HepG2 (cell line): ENCODE measurements at regions not wholly inside any gene's neighbourhood (a gene's known extent, or its start where the extent isn't known, plus 50 kb on each side); places are given as distances from the start of the nearest gene placed in this dataset.

Experiments used
- ATAC-seq: fragments of 200-7000 bp; cut with Tn5 transposase; 3 replicates; pipeline ENCODE4 v1.9.1; 2020; ENCODE audit warnings: mild to moderate bottlenecking, moderate library complexity
- BruUV-seq: library from RNA; stranded (reverse); fragments of 400-500 nt; replicated peaks from 2 replicates; lab custom pipeline; 2021; lab: Mats Ljungman, UMichigan
- CTCF ChIA-PET: fragments of 300-600 bp; formaldehyde crosslinking; extraction: SDS; loops from one replicate; lab custom pipeline; 2021; ENCODE audit warnings: low total read pairs, inconsistent platforms, low intra/inter-chr PET ratio; lab: Yijun Ruan, JAX
- POLR2A ChIA-PET: fragments of 350-600 bp; sonication (Branson Sonifier 250); formaldehyde crosslinking; loops from one replicate; lab custom pipeline; 2020; ENCODE audit warnings: antibody characterized with exemption, inconsistent platforms; lab: Yijun Ruan, JAX
- DNase-seq: peaks from one replicate; pipeline ENCODE4 v3.0.0-alpha.2; 2015; ENCODE audit warnings: low spot score
- FAIRE-seq: peaks from 3 replicates; lab custom pipeline; 2011; peaks lifted over from hg19 to GRCh38; lab: Jason Lieb, UNC
- H2AFZ ChIP-seq: one replicate; pipeline ENCODE4 v1.6.1; 2011; ENCODE audit warnings: low read length, inconsistent platforms
- H3K27ac ChIP-seq: fragments of 300-600 bp; 3 replicates; pipeline ENCODE4 v1.8.0; 2011; ENCODE audit warnings: mixed run types, mild to moderate bottlenecking, mixed read lengths, low read length, inconsistent platforms; ENCODE audit not compliant: insufficient read depth; ENCODE audit errors: extremely low read length
- H3K27me3 ChIP-seq, 2 experiments: fragments of 200-600 bp in 1 of 2; 2 replicates in 1 of 2; 3 replicates in 1 of 2; pipeline versions ENCODE4 v1.6.0 to v1.8.0; 2011; ENCODE audit warnings: low read length in 2 of 2, mild to moderate bottlenecking in 2 of 2, moderate library complexity in 2 of 2, inconsistent platforms in 1 of 2; ENCODE audit not compliant: insufficient read depth in 2 of 2, control insufficient read depth in 1 of 2
- H3K36me3 ChIP-seq, 2 experiments: fragments of 200-600 bp in 1 of 2; replicated peaks in 1 of 2; 2 replicates in 1 of 2; 3 replicates in 1 of 2; pipeline versions ENCODE4 v1.5.1 to v1.8.0; 2011; ENCODE audit warnings: low read length in 2 of 2, inconsistent platforms in 1 of 2; ENCODE audit not compliant: insufficient read depth in 2 of 2, control insufficient read depth in 1 of 2
- H3K4me1 ChIP-seq: 2 replicates; pipeline ENCODE4 v1.5.1; 2012; ENCODE audit warnings: low read length, inconsistent platforms; ENCODE audit not compliant: insufficient read depth
- H3K4me2 ChIP-seq: 2 replicates; pipeline ENCODE4 v1.6.0; 2011; ENCODE audit warnings: low read depth, low read length, inconsistent platforms
- H3K4me3 ChIP-seq, 3 experiments: fragments of 200-600 bp in 1 of 3; sonication (generic), shearing (Covaris generic) in 1 of 3; replicated peaks in 1 of 3; 2 replicates each; pipeline ENCODE4 v1.5.1; 2011 to 2016; ENCODE audit warnings: low read length in 3 of 3, inconsistent platforms in 2 of 3, low read depth in 2 of 3, mild to moderate bottlenecking in 2 of 3, control low read depth in 1 of 3, mixed read lengths in 1 of 3; ENCODE audit not compliant: insufficient read depth in 1 of 3
- H3K79me2 ChIP-seq: one replicate; pipeline ENCODE4 v1.6.1; 2011; ENCODE audit warnings: low read length, inconsistent platforms; ENCODE audit not compliant: insufficient read depth
- H3K9ac ChIP-seq: 2 replicates; pipeline ENCODE4 v1.6.0; 2011; ENCODE audit warnings: mild to moderate bottlenecking, low read depth, low read length, inconsistent platforms; ENCODE audit not compliant: insufficient read depth
- H3K9me3 ChIP-seq: 2 replicates; pipeline ENCODE4 v1.5.1; 2012; ENCODE audit warnings: mild to moderate bottlenecking, low read length
- H4K20me1 ChIP-seq: 2 replicates; pipeline ENCODE4 v1.6.0; 2011; ENCODE audit warnings: inconsistent platforms, mild to moderate bottlenecking, low read length, moderate library complexity; ENCODE audit not compliant: insufficient read depth
- ARID2 ChIP-seq: sonication (generic); formaldehyde crosslinking; IDR thresholded peaks from 2 replicates; pipeline ENCODE4 v1.8.1; 2022; ENCODE audit warnings: mild to moderate bottlenecking, missing genetic modification reagents, borderline replicate concordance
- BRD4 ChIP-seq: sonication (generic); formaldehyde crosslinking; IDR thresholded peaks from 2 replicates; pipeline ENCODE4 v1.4.0; 2020; ENCODE audit warnings: missing genetic modification reagents
- FOXJ3 ChIP-seq: sonication (generic); formaldehyde crosslinking; IDR thresholded peaks from 2 replicates; pipeline ENCODE4 v1.4.0; 2020; ENCODE audit warnings: missing genetic modification reagents, mild to moderate bottlenecking, borderline replicate concordance
- KLF13 ChIP-seq: sonication (generic); formaldehyde crosslinking; IDR thresholded peaks from 2 replicates; pipeline ENCODE4 v1.4.0; 2020; ENCODE audit warnings: mild to moderate bottlenecking, missing genetic modification reagents
- NR2C2 ChIP-seq: sonication (generic); formaldehyde crosslinking; IDR thresholded peaks from 2 replicates; pipeline ENCODE4 v1.4.0; 2020; ENCODE audit warnings: missing genetic modification reagents, mild to moderate bottlenecking, moderate library complexity, borderline replicate concordance
- PCBP2 ChIP-seq: fragments of 200-400 bp; formaldehyde crosslinking; optimal IDR thresholded peaks from 2 replicates; pipeline ENCODE3; 2018; ENCODE audit warnings: low read length, low read depth; ENCODE audit not compliant: poor library complexity, severe bottlenecking
- RXRB ChIP-seq: IDR thresholded peaks from 2 replicates; pipeline ENCODE4 v1.6.1; 2016; ENCODE audit warnings: borderline replicate concordance, missing genetic modification reagents, missing compliant biosample characterization
- WGBS: methylation state at CpG from one replicate; pipeline ENCODE4 v1.1.6; 2017; ENCODE audit warnings: low lambda C conversion rate; 5-methylcytosine and 5-hydroxymethylcytosine counted together
- in situ Hi-C: cut with HindIII; loops from 2 replicates; pipeline ENCODE4 v1.10.0; 2017; ENCODE audit warnings: low pct_unique_long_range_greater_than_20kb; ENCODE audit not compliant: extremely low pct_ligation_motif_present
- intact Hi-C: fragments of 100-400 bp; cut with micrococcal nuclease; formaldehyde crosslinking; loops from one replicate; pipeline ENCODE4 v1.10.0; 2022; ENCODE audit not compliant: unreplicated experiment
- TF ChIP-seq, protein P1 (sequence below): sonication (generic); formaldehyde crosslinking; IDR thresholded peaks from 2 replicates; pipeline ENCODE4 v1.8.0; 2022; ENCODE audit warnings: missing genetic modification reagents, mild to moderate bottlenecking, borderline replicate concordance
- TF ChIP-seq, protein P2 (sequence below): fragments of 450-650 bp; IDR thresholded peaks from 2 replicates; pipeline ENCODE4 v1.6.1; 2017
- TF ChIP-seq, protein P3 (sequence below): sonication (generic); formaldehyde crosslinking; IDR thresholded peaks from 2 replicates; pipeline ENCODE4 v1.5.1; 2020; ENCODE audit warnings: mild to moderate bottlenecking, missing genetic modification reagents, borderline replicate concordance
- TF ChIP-seq, protein P4 (sequence below): sonication (generic); formaldehyde crosslinking; IDR thresholded peaks from 2 replicates; pipeline ENCODE4 v1.5.1; 2020; ENCODE audit warnings: mild to moderate bottlenecking, missing genetic modification reagents, moderate library complexity

DNA sequence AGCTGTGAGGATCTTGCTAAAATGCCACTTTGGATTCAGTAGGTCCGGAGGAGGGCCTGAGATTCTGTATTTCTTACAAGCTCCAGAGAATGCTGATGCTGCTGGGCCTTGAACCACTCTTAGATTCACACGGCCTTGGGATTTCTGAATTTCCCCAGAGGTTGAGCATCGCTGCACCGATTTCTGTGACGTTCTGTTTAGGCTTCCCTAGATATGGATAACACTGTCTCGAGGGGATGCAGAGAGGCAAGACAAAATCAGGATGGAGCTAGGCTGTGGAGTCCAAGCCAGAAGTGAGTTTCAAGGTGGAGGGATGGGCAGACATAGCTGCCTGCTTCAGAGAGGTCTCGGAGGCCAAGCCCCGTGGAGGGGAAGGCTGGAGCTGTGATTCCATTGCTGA lies 415.9 kb upstream of the PROX1 start:
- no TSS peak for BruUV-seq
- H3K27ac ChIP-seq: peak overlapping the region; percentile 90
- H3K9me3 ChIP-seq: peaks cover 5% of the 10 kb centered on the region; the same call in 1 of the 2 replicates
- no peaks in the 10 kb centered on the region for H3K27me3 ChIP-seq
- in situ Hi-C loops: no loop called here
- H3K4me2 ChIP-seq: peak overlapping the region; percentile 21
- H3K4me1 ChIP-seq: peaks cover 78% of the 10 kb centered on the region
- ChIA-PET POLR2A (interaction anchor here (1.1 to 2.8 kb wide), 9 partner anchors 10 to 551 kb away, joined by 3 to 13 read pairs (median 5); partner anchors contain the start of gene PROX1), CTCF (no interaction called here)
- H3K4me3 ChIP-seq: no peak overlapping the region
- no peak overlapping the region for H2AFZ ChIP-seq
- DNase-seq: no peak
- 96% methylated on average over 8 of the region's 8 CpGs for WGBS
- no peaks in the 10 kb centered on the region for H4K20me1 ChIP-seq
- no peaks in the 10 kb centered on the region for H3K79me2 ChIP-seq
- intact Hi-C loops: no loop called here
- no peak for ATAC-seq
- no peaks in the 10 kb centered on the region for H3K36me3 ChIP-seq
- FAIRE-seq: no peak
- peak overlapping the region; percentile 59 for H3K9ac ChIP-seq
- TF ChIP-seq, protein P1, sequence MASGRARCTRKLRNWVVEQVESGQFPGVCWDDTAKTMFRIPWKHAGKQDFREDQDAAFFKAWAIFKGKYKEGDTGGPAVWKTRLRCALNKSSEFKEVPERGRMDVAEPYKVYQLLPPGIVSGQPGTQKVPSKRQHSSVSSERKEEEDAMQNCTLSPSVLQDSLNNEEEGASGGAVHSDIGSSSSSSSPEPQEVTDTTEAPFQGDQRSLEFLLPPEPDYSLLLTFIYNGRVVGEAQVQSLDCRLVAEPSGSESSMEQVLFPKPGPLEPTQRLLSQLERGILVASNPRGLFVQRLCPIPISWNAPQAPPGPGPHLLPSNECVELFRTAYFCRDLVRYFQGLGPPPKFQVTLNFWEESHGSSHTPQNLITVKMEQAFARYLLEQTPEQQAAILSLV (CRISPR knock-in tag): 0 out of 2 replicates have a peak, but pooled peaks have one; percentile 39
- no peak for TF ChIP-seq RXRB (CRISPR knock-in tag)
- TF ChIP-seq, protein P2, sequence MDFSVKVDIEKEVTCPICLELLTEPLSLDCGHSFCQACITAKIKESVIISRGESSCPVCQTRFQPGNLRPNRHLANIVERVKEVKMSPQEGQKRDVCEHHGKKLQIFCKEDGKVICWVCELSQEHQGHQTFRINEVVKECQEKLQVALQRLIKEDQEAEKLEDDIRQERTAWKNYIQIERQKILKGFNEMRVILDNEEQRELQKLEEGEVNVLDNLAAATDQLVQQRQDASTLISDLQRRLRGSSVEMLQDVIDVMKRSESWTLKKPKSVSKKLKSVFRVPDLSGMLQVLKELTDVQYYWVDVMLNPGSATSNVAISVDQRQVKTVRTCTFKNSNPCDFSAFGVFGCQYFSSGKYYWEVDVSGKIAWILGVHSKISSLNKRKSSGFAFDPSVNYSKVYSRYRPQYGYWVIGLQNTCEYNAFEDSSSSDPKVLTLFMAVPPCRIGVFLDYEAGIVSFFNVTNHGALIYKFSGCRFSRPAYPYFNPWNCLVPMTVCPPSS: no peak
- TF ChIP-seq, protein P3, sequence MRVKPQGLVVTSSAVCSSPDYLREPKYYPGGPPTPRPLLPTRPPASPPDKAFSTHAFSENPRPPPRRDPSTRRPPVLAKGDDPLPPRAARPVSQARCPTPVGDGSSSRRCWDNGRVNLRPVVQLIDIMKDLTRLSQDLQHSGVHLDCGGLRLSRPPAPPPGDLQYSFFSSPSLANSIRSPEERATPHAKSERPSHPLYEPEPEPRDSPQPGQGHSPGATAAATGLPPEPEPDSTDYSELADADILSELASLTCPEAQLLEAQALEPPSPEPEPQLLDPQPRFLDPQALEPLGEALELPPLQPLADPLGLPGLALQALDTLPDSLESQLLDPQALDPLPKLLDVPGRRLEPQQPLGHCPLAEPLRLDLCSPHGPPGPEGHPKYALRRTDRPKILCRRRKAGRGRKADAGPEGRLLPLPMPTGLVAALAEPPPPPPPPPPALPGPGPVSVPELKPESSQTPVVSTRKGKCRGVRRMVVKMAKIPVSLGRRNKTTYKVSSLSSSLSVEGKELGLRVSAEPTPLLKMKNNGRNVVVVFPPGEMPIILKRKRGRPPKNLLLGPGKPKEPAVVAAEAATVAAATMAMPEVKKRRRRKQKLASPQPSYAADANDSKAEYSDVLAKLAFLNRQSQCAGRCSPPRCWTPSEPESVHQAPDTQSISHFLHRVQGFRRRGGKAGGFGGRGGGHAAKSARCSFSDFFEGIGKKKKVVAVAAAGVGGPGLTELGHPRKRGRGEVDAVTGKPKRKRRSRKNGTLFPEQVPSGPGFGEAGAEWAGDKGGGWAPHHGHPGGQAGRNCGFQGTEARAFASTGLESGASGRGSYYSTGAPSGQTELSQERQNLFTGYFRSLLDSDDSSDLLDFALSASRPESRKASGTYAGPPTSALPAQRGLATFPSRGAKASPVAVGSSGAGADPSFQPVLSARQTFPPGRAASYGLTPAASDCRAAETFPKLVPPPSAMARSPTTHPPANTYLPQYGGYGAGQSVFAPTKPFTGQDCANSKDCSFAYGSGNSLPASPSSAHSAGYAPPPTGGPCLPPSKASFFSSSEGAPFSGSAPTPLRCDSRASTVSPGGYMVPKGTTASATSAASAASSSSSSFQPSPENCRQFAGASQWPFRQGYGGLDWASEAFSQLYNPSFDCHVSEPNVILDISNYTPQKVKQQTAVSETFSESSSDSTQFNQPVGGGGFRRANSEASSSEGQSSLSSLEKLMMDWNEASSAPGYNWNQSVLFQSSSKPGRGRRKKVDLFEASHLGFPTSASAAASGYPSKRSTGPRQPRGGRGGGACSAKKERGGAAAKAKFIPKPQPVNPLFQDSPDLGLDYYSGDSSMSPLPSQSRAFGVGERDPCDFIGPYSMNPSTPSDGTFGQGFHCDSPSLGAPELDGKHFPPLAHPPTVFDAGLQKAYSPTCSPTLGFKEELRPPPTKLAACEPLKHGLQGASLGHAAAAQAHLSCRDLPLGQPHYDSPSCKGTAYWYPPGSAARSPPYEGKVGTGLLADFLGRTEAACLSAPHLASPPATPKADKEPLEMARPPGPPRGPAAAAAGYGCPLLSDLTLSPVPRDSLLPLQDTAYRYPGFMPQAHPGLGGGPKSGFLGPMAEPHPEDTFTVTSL (CRISPR knock-in tag): 0 out of 2 replicates have a peak, but pooled peaks have one; percentile 29
- TF ChIP-seq, protein P4, sequence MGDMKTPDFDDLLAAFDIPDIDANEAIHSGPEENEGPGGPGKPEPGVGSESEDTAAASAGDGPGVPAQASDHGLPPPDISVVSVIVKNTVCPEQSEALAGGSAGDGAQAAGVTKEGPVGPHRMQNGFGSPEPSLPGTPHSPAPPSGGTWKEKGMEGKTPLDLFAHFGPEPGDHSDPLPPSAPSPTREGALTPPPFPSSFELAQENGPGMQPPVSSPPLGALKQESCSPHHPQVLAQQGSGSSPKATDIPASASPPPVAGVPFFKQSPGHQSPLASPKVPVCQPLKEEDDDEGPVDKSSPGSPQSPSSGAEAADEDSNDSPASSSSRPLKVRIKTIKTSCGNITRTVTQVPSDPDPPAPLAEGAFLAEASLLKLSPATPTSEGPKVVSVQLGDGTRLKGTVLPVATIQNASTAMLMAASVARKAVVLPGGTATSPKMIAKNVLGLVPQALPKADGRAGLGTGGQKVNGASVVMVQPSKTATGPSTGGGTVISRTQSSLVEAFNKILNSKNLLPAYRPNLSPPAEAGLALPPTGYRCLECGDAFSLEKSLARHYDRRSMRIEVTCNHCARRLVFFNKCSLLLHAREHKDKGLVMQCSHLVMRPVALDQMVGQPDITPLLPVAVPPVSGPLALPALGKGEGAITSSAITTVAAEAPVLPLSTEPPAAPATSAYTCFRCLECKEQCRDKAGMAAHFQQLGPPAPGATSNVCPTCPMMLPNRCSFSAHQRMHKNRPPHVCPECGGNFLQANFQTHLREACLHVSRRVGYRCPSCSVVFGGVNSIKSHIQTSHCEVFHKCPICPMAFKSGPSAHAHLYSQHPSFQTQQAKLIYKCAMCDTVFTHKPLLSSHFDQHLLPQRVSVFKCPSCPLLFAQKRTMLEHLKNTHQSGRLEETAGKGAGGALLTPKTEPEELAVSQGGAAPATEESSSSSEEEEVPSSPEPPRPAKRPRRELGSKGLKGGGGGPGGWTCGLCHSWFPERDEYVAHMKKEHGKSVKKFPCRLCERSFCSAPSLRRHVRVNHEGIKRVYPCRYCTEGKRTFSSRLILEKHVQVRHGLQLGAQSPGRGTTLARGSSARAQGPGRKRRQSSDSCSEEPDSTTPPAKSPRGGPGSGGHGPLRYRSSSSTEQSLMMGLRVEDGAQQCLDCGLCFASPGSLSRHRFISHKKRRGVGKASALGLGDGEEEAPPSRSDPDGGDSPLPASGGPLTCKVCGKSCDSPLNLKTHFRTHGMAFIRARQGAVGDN (CRISPR knock-in tag): peak; percentile 9; the same call in 1 of the 2 replicates
- peak; percentile 2; the same call in 1 of the 2 replicates for TF ChIP-seq BRD4 (CRISPR knock-in tag)
- TF ChIP-seq FOXJ3: 0 out of 2 replicates have a peak, but pooled peaks have one; percentile 8
- TF ChIP-seq ARID2 (CRISPR knock-in tag): no peak
- TF ChIP-seq PCBP2: no peak
- 0 out of 2 replicates have a peak, but pooled peaks have one; percentile 17 for TF ChIP-seq NR2C2 (CRISPR knock-in tag)
- TF ChIP-seq KLF13 (CRISPR knock-in tag): 0 out of 2 replicates have a peak, but pooled peaks have one; percentile 30
